NT2/D1 (cell line): ENCODE measurements at regions not wholly inside any gene's neighbourhood (a gene's known extent, or its start where the extent isn't known, plus 50 kb on each side); places are given as distances from the start of the nearest gene placed in this dataset.

Experiments
- DNase-seq: peaks from one replicate; pipeline ENCODE4 v3.0.0-alpha.2; 2011; ENCODE audit warnings: low read depth, low spot score
- H3K27me3 ChIP-seq: 2 replicates; pipeline ENCODE4 v1.6.0; 2011; ENCODE audit warnings: mild to moderate bottlenecking; ENCODE audit not compliant: insufficient read length, insufficient read depth
- H3K36me3 ChIP-seq: 2 replicates; pipeline ENCODE4 v1.6.1; 2011; ENCODE audit warnings: mild to moderate bottlenecking, low read length, mixed read lengths; ENCODE audit not compliant: insufficient read depth, insufficient read length
- H3K4me1 ChIP-seq: 2 replicates; pipeline ENCODE4 v1.5.1; 2011; ENCODE audit not compliant: insufficient read depth, insufficient read length
- H3K4me3 ChIP-seq: 2 replicates; pipeline ENCODE4 v1.5.1; 2011; ENCODE audit warnings: low read depth; ENCODE audit not compliant: insufficient read length
- H3K9ac ChIP-seq: 2 replicates; pipeline ENCODE4 v1.6.0; 2011; ENCODE audit warnings: low read depth; ENCODE audit not compliant: insufficient read length
- H3K9me3 ChIP-seq: 2 replicates; pipeline ENCODE4 v1.5.1; 2011; ENCODE audit warnings: mild to moderate bottlenecking, low read length; ENCODE audit not compliant: insufficient read depth
- SUZ12 ChIP-seq: IDR thresholded peaks from 2 replicates; pipeline ENCODE4 v1.6.1; 2011; ENCODE audit not compliant: insufficient read length, insufficient read depth; ENCODE audit errors: extremely low read depth
- YY1 ChIP-seq: IDR thresholded peaks from 2 replicates; pipeline ENCODE4 v1.6.1; 2011; ENCODE audit not compliant: insufficient read length, insufficient read depth
- ZNF274 ChIP-seq: IDR thresholded peaks from 2 replicates; pipeline ENCODE4 v1.6.1; 2011; ENCODE audit warnings: mild to moderate bottlenecking, low read depth, low read length

DNA sequence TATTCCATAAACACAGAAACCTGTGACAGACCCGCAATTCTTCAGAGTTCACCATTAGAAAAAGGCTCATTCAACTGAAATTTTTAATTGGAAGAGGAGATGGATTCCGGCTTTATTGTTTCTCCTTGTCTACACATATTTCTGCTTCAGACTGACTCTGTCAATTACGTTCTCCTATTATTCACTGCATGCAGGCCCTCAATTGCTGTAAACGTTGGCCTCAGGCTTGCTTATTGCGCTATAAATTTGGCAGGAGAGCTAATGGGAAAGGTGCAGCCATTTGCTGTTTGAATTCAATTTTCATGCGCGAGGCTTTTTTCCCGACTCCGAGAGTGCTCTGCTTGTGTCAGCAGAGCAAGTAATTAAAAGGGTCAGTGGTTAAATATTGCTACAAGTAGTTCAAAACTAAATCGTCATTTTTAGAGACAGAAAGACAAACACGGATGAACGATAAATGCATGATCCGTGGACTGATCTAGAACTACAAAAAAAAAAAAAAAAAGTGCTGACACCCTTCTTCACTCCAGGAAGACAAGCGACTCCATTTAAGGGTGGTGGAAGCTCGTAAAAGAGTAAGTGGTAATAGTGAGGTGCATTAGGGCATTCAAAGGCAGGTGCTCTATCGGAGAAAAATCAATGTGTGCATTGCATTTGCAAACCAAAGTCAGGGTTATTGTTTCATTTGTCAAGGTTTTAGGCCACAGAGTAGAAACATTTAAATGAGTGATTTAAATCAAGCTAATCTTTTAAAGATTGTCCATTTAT, 841.6 kb upstream of the FRG1 start:
- Histone ChIP-seq H3K4me3 (no peak overlapping the region), H3K36me3 (no peaks in the 10 kb centered on the region), H3K9me3 (peaks cover 3% of the 10 kb centered on the region; the same call in 1 of the 2 replicates), H3K4me1 (no peaks in the 10 kb centered on the region), H3K27me3 (no peaks in the 10 kb centered on the region), H3K9ac (no peak overlapping the region)
- TF ChIP-seq YY1 (no peak), ZNF274 (no peak), SUZ12 (no peak)
- no peak for DNase-seq

DNA sequence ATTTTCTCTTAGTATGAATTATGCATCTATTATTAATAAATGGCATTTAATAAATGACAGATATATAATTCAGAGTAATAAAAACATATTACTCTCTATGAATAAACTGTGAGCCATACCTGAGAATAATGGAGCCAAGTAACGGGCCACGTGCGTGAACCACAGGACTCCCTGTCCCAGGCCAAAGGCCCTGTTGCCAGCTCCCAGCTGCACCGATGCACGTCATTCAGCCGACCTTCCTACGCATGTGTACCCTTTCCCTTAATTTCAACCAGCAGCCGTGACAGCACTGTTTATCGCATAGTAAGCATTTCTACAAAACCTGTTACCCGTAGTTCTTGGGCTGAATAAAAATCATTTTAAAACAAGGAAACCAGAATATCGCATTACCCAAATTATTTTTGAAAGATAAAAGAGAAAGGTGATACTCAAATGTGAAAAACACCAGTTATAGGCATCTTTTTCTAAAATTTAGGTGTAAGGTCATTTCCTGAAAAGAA, 827.2 kb upstream of the FRG1 start:
- no peaks in the 10 kb centered on the region for H3K4me1 ChIP-seq
- H3K9me3 ChIP-seq = no peaks in the 10 kb centered on the region
- no peaks in the 10 kb centered on the region for H3K27me3 ChIP-seq
- TF ChIP-seq YY1 (no peak), SUZ12 (no peak), ZNF274 (no peak)
- no peak overlapping the region for H3K4me3 ChIP-seq
- no peak overlapping the region for H3K9ac ChIP-seq
- no peak for DNase-seq
- H3K36me3 ChIP-seq = no peaks in the 10 kb centered on the region

- TF ChIP-seq YY1 (no peak), SUZ12 (no peak), ZNF274 (no peak)
- Histone ChIP-seq H3K9ac (no peak overlapping the region), H3K4me3 (no peak overlapping the region), H3K4me1 (no peaks in the 10 kb centered on the region), H3K36me3 (no peaks in the 10 kb centered on the region), H3K27me3 (no peaks in the 10 kb centered on the region), H3K9me3 (no peaks in the 10 kb centered on the region)
- no peak for DNase-seq
These were observed 823.2 kb upstream of the FRG1 start for GRCh38 chr4:189117426-189117825.

GRCh38 chr4:189121336-189121735, 819.3 kb upstream of the FRG1 start:
- Histone ChIP-seq H3K4me3 (no peak overlapping the region), H3K4me1 (no peaks in the 10 kb centered on the region), H3K9me3 (no peaks in the 10 kb centered on the region), H3K36me3 (no peaks in the 10 kb centered on the region), H3K9ac (no peak overlapping the region), H3K27me3 (no peaks in the 10 kb centered on the region)
- TF ChIP-seq SUZ12 = no peak
- no peak for TF ChIP-seq YY1
- TF ChIP-seq ZNF274 = no peak
- DNase-seq = no peak

- Histone ChIP-seq H3K9me3 (no peaks in the 10 kb centered on the region), H3K4me3 (no peak overlapping the region), H3K27me3 (no peaks in the 10 kb centered on the region), H3K9ac (no peak overlapping the region), H3K4me1 (no peaks in the 10 kb centered on the region), H3K36me3 (no peaks in the 10 kb centered on the region)
- TF ChIP-seq YY1 (no peak), SUZ12 (no peak), ZNF274 (no peak)
- DNase-seq = no peak
These were observed 816.4 kb upstream of the FRG1 start for GRCh38 chr4:189124149-189124758.

- H3K9me3 ChIP-seq = no peaks in the 10 kb centered on the region
- H3K4me1 ChIP-seq = no peaks in the 10 kb centered on the region
- H3K36me3 ChIP-seq = no peaks in the 10 kb centered on the region
- TF ChIP-seq ZNF274 (no peak), YY1 (no peak), SUZ12 (no peak)
- H3K4me3 ChIP-seq = no peak overlapping the region
- DNase-seq = no peak
- H3K9ac ChIP-seq = no peak overlapping the region
- H3K27me3 ChIP-seq = no peaks in the 10 kb centered on the region
These were observed 815.9 kb upstream of the FRG1 start for GRCh38 chr4:189124791-189125190.

DNA sequence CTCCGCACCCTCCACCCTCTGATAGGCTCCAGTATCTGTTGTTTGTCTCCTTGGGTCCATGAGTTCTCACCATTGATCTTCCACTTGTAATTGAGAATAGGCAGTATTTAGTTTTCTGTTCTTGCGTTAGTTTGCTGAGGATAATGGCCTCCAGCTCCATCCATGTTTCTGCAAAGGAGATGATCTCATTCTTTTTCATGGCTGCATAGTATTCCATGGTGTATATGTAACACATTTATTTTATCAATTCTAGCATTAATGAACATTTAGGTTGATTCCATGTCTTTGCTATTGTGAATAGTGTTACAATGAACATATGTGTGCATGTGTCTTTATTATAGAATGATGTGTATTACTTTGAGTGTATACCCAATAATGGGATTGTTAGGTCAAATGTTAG, 814.6 kb upstream of the FRG1 start:
- Histone ChIP-seq H3K4me1 (no peaks in the 10 kb centered on the region), H3K9me3 (no peaks in the 10 kb centered on the region), H3K27me3 (no peaks in the 10 kb centered on the region), H3K9ac (no peak overlapping the region), H3K36me3 (no peaks in the 10 kb centered on the region), H3K4me3 (no peak overlapping the region)
- no peak for DNase-seq
- no peak for TF ChIP-seq YY1
- no peak for TF ChIP-seq ZNF274
- no peak for TF ChIP-seq SUZ12
